ENCODE measurements at regions not wholly inside any gene's neighbourhood (a gene's known extent, or its start where the extent isn't known, plus 50 kb on each side); places are given as distances from the start of the nearest gene placed in this dataset.

DNA sequence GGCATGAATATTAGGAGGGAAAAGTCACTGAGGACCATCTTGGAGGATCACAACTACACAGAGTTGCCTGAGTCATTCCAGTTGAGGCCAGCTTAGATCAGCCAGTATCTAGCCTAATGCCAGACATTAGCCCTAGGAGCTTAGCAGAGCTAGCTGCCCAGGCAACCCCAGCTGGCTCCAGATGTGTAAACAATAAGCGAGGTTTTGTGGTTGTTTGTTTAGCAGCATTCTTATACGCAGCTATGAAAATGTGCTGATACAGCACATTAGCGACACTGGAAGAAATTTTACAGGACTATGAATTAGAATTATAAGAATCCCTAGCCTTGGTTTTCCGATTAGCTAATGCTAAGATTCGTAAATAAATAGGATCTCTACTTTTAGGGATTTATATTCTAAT, 59.3 kb downstream of the BTBD3 start:
- ATAC-seq, result no peak
- Histone ChIP-seq H3K9me3 (ENCODE audit: control insufficient read depth in 2 of 3, low read length in 3 of 3) (no peaks in the 10 kb centered on the region), H3K4me1 (ENCODE audit: control insufficient read depth in 2 of 2, insufficient read depth in 2 of 2, low read length in 2 of 2) (no peaks in the 10 kb centered on the region), H3K4me3 (ENCODE audit: low read length) (no peak overlapping the region), H3K27me3 (ENCODE audit: control insufficient read depth in 2 of 2, insufficient read depth in 2 of 2, low read length in 2 of 2) (no peaks in the 10 kb centered on the region), H3K27ac (ENCODE audit: low read depth, low read length) (no peak overlapping the region), H3K36me3 (ENCODE audit: control insufficient read depth in 2 of 3, insufficient read depth in 3 of 3, low read length in 3 of 3) (no peaks in the 10 kb centered on the region)
- POLR2A ChIA-PET, result no interaction called here
- no peak overlapping the region for H3K27ac Mint-ChIP-seq
- CTCF ChIA-PET, result no interaction called here
- DNase-seq, result no peak
- H3K4me1 Mint-ChIP-seq, result no peaks in the 10 kb centered on the region
- intact Hi-C loops (cut with micrococcal nuclease), result no loop called here
- peaks cover 0 to 8% (median 3%) of the 10 kb centered on the region in 5 donors for H3K27me3 Mint-ChIP-seq
- H3K4me3 Mint-ChIP-seq, result no peak overlapping the region
- no peaks in the 10 kb centered on the region for H3K36me3 Mint-ChIP-seq
- H3K9me3 Mint-ChIP-seq, result peaks cover 0 to 17% (median 0%) of the 10 kb centered on the region in 11 donors

- Mint-ChIP-seq H3K4me1 (no peaks in the 10 kb centered on the region), H3K9me3 (peaks cover 0 to 15% (median 0%) of the 10 kb centered on the region in 11 donors), H3K4me3 (no peak overlapping the region), H3K27me3 (peaks cover 0 to 8% (median 3%) of the 10 kb centered on the region in 5 donors), H3K27ac (no peak overlapping the region), H3K36me3 (no peaks in the 10 kb centered on the region)
- H3K9me3 ChIP-seq (ENCODE audit: control insufficient read depth in 2 of 3, low read length in 3 of 3), result no peaks in the 10 kb centered on the region
- ATAC-seq (no peak), DNase-seq (no peak)
- intact Hi-C loops (cut with micrococcal nuclease), result no loop called here
- H3K4me3 ChIP-seq (ENCODE audit: low read length), result no peak overlapping the region
- CTCF ChIA-PET, result no interaction called here
- H3K27me3 ChIP-seq (ENCODE audit: control insufficient read depth in 2 of 2, insufficient read depth in 2 of 2, low read length in 2 of 2), result no peaks in the 10 kb centered on the region
- H3K4me1 ChIP-seq (ENCODE audit: control insufficient read depth in 2 of 2, insufficient read depth in 2 of 2, low read length in 2 of 2), result no peaks in the 10 kb centered on the region
- no peaks in the 10 kb centered on the region for H3K36me3 ChIP-seq (ENCODE audit: control insufficient read depth in 2 of 3, insufficient read depth in 3 of 3, low read length in 3 of 3)
- no peak overlapping the region for H3K27ac ChIP-seq (ENCODE audit: low read depth, low read length)
- POLR2A ChIA-PET, result no interaction called here
These were observed 60.8 kb downstream of the BTBD3 start for GRCh38 chr20:11978496-11978895.

- ATAC-seq (no peak), DNase-seq (no peak)
- CTCF ChIA-PET, result no interaction called here
- Histone ChIP-seq H3K4me3 (ENCODE audit: low read length) (no peak overlapping the region), H3K4me1 (ENCODE audit: control insufficient read depth in 2 of 2, insufficient read depth in 2 of 2, low read length in 2 of 2) (no peaks in the 10 kb centered on the region), H3K27me3 (ENCODE audit: control insufficient read depth in 2 of 2, insufficient read depth in 2 of 2, low read length in 2 of 2) (no peaks in the 10 kb centered on the region), H3K27ac (ENCODE audit: low read depth, low read length) (no peak overlapping the region), H3K36me3 (ENCODE audit: control insufficient read depth in 2 of 3, insufficient read depth in 3 of 3, low read length in 3 of 3) (no peaks in the 10 kb centered on the region), H3K9me3 (ENCODE audit: control insufficient read depth in 2 of 3, low read length in 3 of 3) (no peaks in the 10 kb centered on the region)
- no peak overlapping the region for H3K27ac Mint-ChIP-seq
- no peaks in the 10 kb centered on the region for H3K36me3 Mint-ChIP-seq
- intact Hi-C loops (cut with micrococcal nuclease), result no loop called here
- POLR2A ChIA-PET, result no interaction called here
- peaks cover 0 to 3% (median 0%) of the 10 kb centered on the region in 7 donors for H3K4me1 Mint-ChIP-seq
- H3K9me3 Mint-ChIP-seq, result peaks cover 0 to 6% (median 0%) of the 10 kb centered on the region in 11 donors
- H3K27me3 Mint-ChIP-seq, result peaks cover 0 to 14% (median 0%) of the 10 kb centered on the region in 5 donors
- H3K4me3 Mint-ChIP-seq, result no peak overlapping the region
These were observed 61.8 kb downstream of the BTBD3 start for GRCh38 chr20:11979306-11979990.

- intact Hi-C loops (cut with micrococcal nuclease), result no loop called here
- H3K36me3 Mint-ChIP-seq, result no peaks in the 10 kb centered on the region
- no peak overlapping the region for H3K27ac Mint-ChIP-seq
- peaks cover 0 to 3% (median 0%) of the 10 kb centered on the region in 7 donors for H3K4me1 Mint-ChIP-seq
- no peaks in the 10 kb centered on the region for H3K27me3 ChIP-seq (ENCODE audit: control insufficient read depth in 2 of 2, insufficient read depth in 2 of 2, low read length in 2 of 2)
- peaks cover 0 to 14% (median 0%) of the 10 kb centered on the region in 5 donors for H3K27me3 Mint-ChIP-seq
- ChIA-PET POLR2A (no interaction called here), CTCF (interaction anchor here (0.7 kb wide), 2 partner anchors 20 to 67 kb away, joined by 3 read pairs; no protein-coding TSS in a partner anchor)
- H3K9me3 Mint-ChIP-seq, result peaks cover 0 to 4% (median 0%) of the 10 kb centered on the region in 11 donors
- no peaks in the 10 kb centered on the region for H3K4me1 ChIP-seq (ENCODE audit: control insufficient read depth in 2 of 2, insufficient read depth in 2 of 2, low read length in 2 of 2)
- no peak overlapping the region for H3K4me3 Mint-ChIP-seq
- H3K9me3 ChIP-seq (ENCODE audit: control insufficient read depth in 2 of 3, low read length in 3 of 3), result no peaks in the 10 kb centered on the region
- ATAC-seq (no peak), DNase-seq (no peak)
- H3K4me3 ChIP-seq (ENCODE audit: low read length), result no peak overlapping the region
- no peak overlapping the region for H3K27ac ChIP-seq (ENCODE audit: low read depth, low read length)
- no peaks in the 10 kb centered on the region for H3K36me3 ChIP-seq (ENCODE audit: control insufficient read depth in 2 of 3, insufficient read depth in 3 of 3, low read length in 3 of 3)
These were observed 62.6 kb downstream of the BTBD3 start for GRCh38 chr20:11980263-11980662.

DNA sequence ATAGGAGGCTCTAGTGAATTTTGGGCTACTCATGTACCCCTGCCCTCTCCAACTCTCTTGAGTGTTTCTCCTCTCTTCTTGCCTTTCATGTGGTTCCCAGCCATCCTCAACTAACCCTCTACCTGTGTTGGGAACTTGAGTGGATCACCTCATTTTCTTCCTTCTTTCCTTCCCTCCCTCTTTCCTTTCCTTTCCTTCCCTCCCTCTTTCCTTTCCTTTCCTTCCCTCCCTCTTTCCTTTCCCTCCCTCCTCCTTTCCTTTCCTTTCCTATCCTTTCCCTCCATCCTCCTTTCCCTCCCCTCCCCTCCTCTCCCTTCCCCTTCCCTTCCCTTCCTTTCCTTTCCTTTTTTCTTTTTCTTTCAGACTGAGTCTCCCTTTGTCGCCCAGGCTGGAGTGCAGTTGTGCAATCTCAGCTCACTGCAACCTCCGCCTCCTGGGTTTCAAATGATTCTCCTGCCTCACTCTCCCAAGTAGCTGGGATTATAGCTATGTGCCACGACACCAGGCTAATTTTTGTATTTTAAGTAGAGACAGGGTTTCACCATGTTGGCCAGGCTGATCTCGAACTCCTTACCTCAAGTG, 63.8 kb downstream of the BTBD3 start:
- Mint-ChIP-seq H3K4me3 (no peak overlapping the region), H3K27ac (no peak overlapping the region), H3K27me3 (peaks cover 0 to 14% (median 0%) of the 10 kb centered on the region in 5 donors), H3K4me1 (peaks cover 0 to 3% (median 0%) of the 10 kb centered on the region in 7 donors), H3K9me3 (peaks cover 0 to 4% (median 0%) of the 10 kb centered on the region in 11 donors), H3K36me3 (no peaks in the 10 kb centered on the region)
- ATAC-seq (no peak), DNase-seq (no peak)
- H3K36me3 ChIP-seq (ENCODE audit: control insufficient read depth in 2 of 3, insufficient read depth in 3 of 3, low read length in 3 of 3), result no peaks in the 10 kb centered on the region
- CTCF ChIA-PET, result no interaction called here
- H3K9me3 ChIP-seq (ENCODE audit: control insufficient read depth in 2 of 3, low read length in 3 of 3), result no peaks in the 10 kb centered on the region
- intact Hi-C loops (cut with micrococcal nuclease), result no loop called here
- H3K27me3 ChIP-seq (ENCODE audit: control insufficient read depth in 2 of 2, insufficient read depth in 2 of 2, low read length in 2 of 2), result no peaks in the 10 kb centered on the region
- POLR2A ChIA-PET, result no interaction called here
- no peak overlapping the region for H3K4me3 ChIP-seq (ENCODE audit: low read length)
- no peaks in the 10 kb centered on the region for H3K4me1 ChIP-seq (ENCODE audit: control insufficient read depth in 2 of 2, insufficient read depth in 2 of 2, low read length in 2 of 2)
- no peak overlapping the region for H3K27ac ChIP-seq (ENCODE audit: low read depth, low read length)

- ATAC-seq (no peak), DNase-seq (no peak)
- Mint-ChIP-seq H3K9me3 (peaks cover 0 to 4% (median 0%) of the 10 kb centered on the region in 11 donors), H3K36me3 (no peaks in the 10 kb centered on the region), H3K27me3 (peaks cover 0 to 17% (median 4%) of the 10 kb centered on the region in 5 donors), H3K27ac (no peak overlapping the region), H3K4me3 (no peak overlapping the region), H3K4me1 (peaks cover 0 to 3% (median 0%) of the 10 kb centered on the region in 7 donors)
- intact Hi-C loops (cut with micrococcal nuclease), result no loop called here
- Histone ChIP-seq H3K9me3 (ENCODE audit: control insufficient read depth in 2 of 3, low read length in 3 of 3) (no peaks in the 10 kb centered on the region), H3K36me3 (ENCODE audit: control insufficient read depth in 2 of 3, insufficient read depth in 3 of 3, low read length in 3 of 3) (no peaks in the 10 kb centered on the region), H3K27ac (ENCODE audit: low read depth, low read length) (no peak overlapping the region), H3K4me3 (ENCODE audit: low read length) (no peak overlapping the region), H3K4me1 (ENCODE audit: control insufficient read depth in 2 of 2, insufficient read depth in 2 of 2, low read length in 2 of 2) (no peaks in the 10 kb centered on the region), H3K27me3 (ENCODE audit: control insufficient read depth in 2 of 2, insufficient read depth in 2 of 2, low read length in 2 of 2) (no peaks in the 10 kb centered on the region)
- ChIA-PET POLR2A (no interaction called here), CTCF (no interaction called here)
These were observed 64.7 kb downstream of the BTBD3 start for GRCh38 chr20:11982289-11982954.

All from naive thymus-derived CD4-positive, alpha-beta T cell (primary cell).